Mesenteric fat pad (tissue), 1 donor: ENCODE measurements at regions not wholly inside any gene's neighbourhood (a gene's known extent, or its start where the extent isn't known, plus 50 kb on each side); places are given as distances from the start of the nearest gene placed in this dataset.

Experiments
- DNase-seq: peaks from one replicate; pipeline ENCODE4 v3.0.0-alpha.2; 2020; ENCODE audit warnings: low spot score
- donor health status: DM: yes; HTN: yes; CAD: no.

- DNase-seq: no peak
Observed at GRCh38 chr6:164247106-164247505, 832.6 kb downstream of the QKI start.

- DNase-seq: no peak
Observed at GRCh38 chr6:164246082-164246481, 831.6 kb downstream of the QKI start.

GRCh38 chr6:164243949-164244348, 829.4 kb downstream of the QKI start:
- no peak for DNase-seq

GRCh38 chr6:164243012-164243610, 828.6 kb downstream of the QKI start:
- DNase-seq: no peak

- DNase-seq: no peak
Observed at GRCh38 chr6:164230804-164231203, 816.3 kb downstream of the QKI start.

GRCh38 chr6:164230259-164230658, 815.7 kb downstream of the QKI start:
- no peak for DNase-seq

GRCh38 chr6:164229716-164230115, 815.2 kb downstream of the QKI start:
- DNase-seq: no peak

GRCh38 chr6:164227952-164228522, 813.5 kb downstream of the QKI start:
- DNase-seq: no peak

GRCh38 chr6:164216839-164217238, 802.3 kb downstream of the QKI start:
- DNase-seq: no peak

GRCh38 chr6:164216368-164216767, 801.9 kb downstream of the QKI start:
- no peak for DNase-seq

- no peak for DNase-seq
Observed at GRCh38 chr6:164214066-164214465, 799.5 kb downstream of the QKI start.

GRCh38 chr6:164211254-164211653, 796.7 kb downstream of the QKI start:
- no peak for DNase-seq

- no peak for DNase-seq
Observed at GRCh38 chr6:164210783-164211182, 796.3 kb downstream of the QKI start.

- DNase-seq: no peak
Observed at GRCh38 chr6:164210323-164210722, 795.8 kb downstream of the QKI start.

- no peak for DNase-seq
Observed at GRCh38 chr6:164208371-164208770, 793.9 kb downstream of the QKI start.

GRCh38 chr6:164206807-164207423, 792.4 kb downstream of the QKI start:
- no peak for DNase-seq

GRCh38 chr6:164200071-164200470, 785.6 kb downstream of the QKI start:
- no peak for DNase-seq

- DNase-seq: no peak
Observed at GRCh38 chr6:164195942-164196281, 781.4 kb downstream of the QKI start.

- DNase-seq: no peak
Observed at GRCh38 chr6:164195278-164195941, 780.9 kb downstream of the QKI start.

- DNase-seq: no peak
Observed at GRCh38 chr6:164188861-164189260, 774.3 kb downstream of the QKI start.

- DNase-seq: no peak
Observed at GRCh38 chr6:164185471-164185871, 771.0 kb downstream of the QKI start.

GRCh38 chr6:164184410-164184809, 769.9 kb downstream of the QKI start:
- DNase-seq: no peak
